Kidney epithelial cell (primary cell): ENCODE measurements at regions not wholly inside any gene's neighbourhood (a gene's known extent, or its start where the extent isn't known, plus 50 kb on each side); places are given as distances from the start of the nearest gene placed in this dataset.
"Not testable (repeated sequence)": the region's sequence is repeated elsewhere in the genome, so short reads cannot be mapped to it uniquely, and the experiment has no call there.

Experiments used
- DNase-seq: peaks from one replicate; pipeline ENCODE4 v3.0.0-alpha.2; 2010; ENCODE audit warnings: low read depth
- H3K27me3 ChIP-seq: 2 replicates; pipeline ENCODE4 v1.6.0; 2011; ENCODE audit warnings: low read length; ENCODE audit not compliant: control insufficient read depth, insufficient read depth
- H3K36me3 ChIP-seq: 2 replicates; pipeline ENCODE4 v1.5.1; 2011; ENCODE audit warnings: low read length; ENCODE audit not compliant: control insufficient read depth, insufficient read depth
- H3K4me3 ChIP-seq: 2 replicates; pipeline ENCODE4 v1.5.1; 2011; ENCODE audit warnings: low read depth, mild to moderate bottlenecking, control low read depth, low read length
- CTCF ChIP-seq: IDR thresholded peaks from 2 replicates; pipeline ENCODE4 v1.5.1; 2011; ENCODE audit warnings: mild to moderate bottlenecking, moderate library complexity, low read length, control low read depth, inconsistent platforms; ENCODE audit not compliant: insufficient read depth, poor library complexity, severe bottlenecking

GRCh38 chr6:106787327-106788196 lies 158.2 kb downstream of the QRSL1 start:
- DNase-seq: peak; percentile 83
- H3K4me3 ChIP-seq: peak overlapping the region; percentile 11
- TF ChIP-seq CTCF: no peak
- no peaks in the 10 kb centered on the region for H3K27me3 ChIP-seq
- no peaks in the 10 kb centered on the region for H3K36me3 ChIP-seq

GRCh38 chr6:106785298-106785697 lies 155.9 kb downstream of the QRSL1 start:
- TF ChIP-seq CTCF: no peak
- no peaks in the 10 kb centered on the region for H3K27me3 ChIP-seq
- DNase-seq: no peak
- no peaks in the 10 kb centered on the region for H3K36me3 ChIP-seq
- H3K4me3 ChIP-seq: no peak overlapping the region

- peak; percentile 50 for DNase-seq
- H3K36me3 ChIP-seq: no peaks in the 10 kb centered on the region
- H3K4me3 ChIP-seq: no peak overlapping the region
- no peaks in the 10 kb centered on the region for H3K27me3 ChIP-seq
- no peak for TF ChIP-seq CTCF
Measured at GRCh38 chr6:106783640-106784566, 154.5 kb downstream of the QRSL1 start.

GRCh38 chr6:106782536-106783285 lies 153.3 kb downstream of the QRSL1 start:
- DNase-seq: no peak
- Histone ChIP-seq H3K27me3 (no peaks in the 10 kb centered on the region), H3K36me3 (no peaks in the 10 kb centered on the region), H3K4me3 (no peak overlapping the region)
- no peak for TF ChIP-seq CTCF

GRCh38 chr6:106779552-106779951 lies 150.2 kb downstream of the QRSL1 start:
- not testable (repeated sequence) for H3K36me3 ChIP-seq, H3K27me3 ChIP-seq, DNase-seq, H3K4me3 ChIP-seq

- no peak for TF ChIP-seq CTCF
- Histone ChIP-seq H3K4me3 (no peak overlapping the region), H3K27me3 (no peaks in the 10 kb centered on the region), H3K36me3 (no peaks in the 10 kb centered on the region)
- no peak for DNase-seq
Measured at GRCh38 chr6:106778943-106779342, 149.6 kb downstream of the QRSL1 start.
